Ovary (tissue), 7 donors: ENCODE measurements at regions not wholly inside any gene's neighbourhood (a gene's known extent, or its start where the extent isn't known, plus 50 kb on each side); places are given as distances from the start of the nearest gene placed in this dataset.

Experiments
- DNase-seq, 5 donors: peaks; one replicate each; pipeline ENCODE4 v3.0.0-alpha.2; 2019 to 2020
- H3K27ac ChIP-seq, 2 donors: fragments of 200-600 bp; one replicate each; pipeline versions ENCODE4 v1.5.1 to v1.8.0; 2019 to 2022
- H3K27me3 ChIP-seq: fragments of 200-600 bp; one replicate; pipeline ENCODE4 v1.8.0; 2022
- H3K36me3 ChIP-seq: fragments of 200-600 bp; sonication (generic); one replicate; pipeline ENCODE4 v1.5.1; 2019
- H3K4me1 ChIP-seq: one replicate; pipeline ENCODE4 v1.8.1; 2013; ENCODE audit warnings: mild to moderate bottlenecking, moderate library complexity; ENCODE audit not compliant: insufficient read depth
- H3K4me3 ChIP-seq: fragments of 200-600 bp; sonication (generic); one replicate; pipeline ENCODE4 v1.5.1; 2017
- H3K9me3 ChIP-seq, 2 donors: fragments of 200-600 bp in 1 of 2; sonication (generic) in 1 of 2; one replicate each; pipeline versions ENCODE4 v1.5.1 to v1.8.1; 2013 to 2019; ENCODE audit warnings: mild to moderate bottlenecking in 1 of 2, moderate library complexity in 1 of 2
- EP300 ChIP-seq: sonication (generic); formaldehyde crosslinking; IDR thresholded peaks from one replicate; pipeline ENCODE4 v1.6.1; 2017; ENCODE audit warnings: antibody characterized with exemption
- POLR2A ChIP-seq: fragments of 450-650 bp; IDR thresholded peaks from one replicate; pipeline ENCODE4 v1.6.1; 2017; ENCODE audit warnings: antibody characterized with exemption, mild to moderate bottlenecking, moderate library complexity
- WGBS, 3 donors: extraction: QIAGEN DNeasy Blood & Tissue Kit in 1 of 3; methylation state at CpG; one replicate each; pipeline versions ENCODE4 v1.1.5 to v1.1.7; 2013 to 2017; 5-methylcytosine and 5-hydroxymethylcytosine counted together
- intact Hi-C, 4 donors: fragments of 100-400 bp; cut with DNase I; formaldehyde crosslinking; loops; one replicate each; pipeline versions ENCODE4 v1.11.0 to v1.15.1; 2022 to 2023
- TF ChIP-seq, protein P1 (sequence below), 3 donors: fragments of 450-650 bp in 2 of 3; fragments of 200-600 bp in 1 of 3; IDR thresholded peaks; one replicate each; pipeline versions ENCODE4 v1.5.1 to v1.8.0; 2016 to 2022; ENCODE audit warnings: antibody characterized with exemption in 3 of 3, mild to moderate bottlenecking in 1 of 3
- donor health status: DM: no; HTN: no; CAD: no; lungs with moderate emphysema.
- donor health status: DM: no; HTN: no; CAD: no.
- donor health status: Bipolar disorder and iron deficiency.
- donor health status: DM: no; HTN: no; CAD: no.
- donor health status: DM: yes; HTN: yes; CAD: no.

DNA sequence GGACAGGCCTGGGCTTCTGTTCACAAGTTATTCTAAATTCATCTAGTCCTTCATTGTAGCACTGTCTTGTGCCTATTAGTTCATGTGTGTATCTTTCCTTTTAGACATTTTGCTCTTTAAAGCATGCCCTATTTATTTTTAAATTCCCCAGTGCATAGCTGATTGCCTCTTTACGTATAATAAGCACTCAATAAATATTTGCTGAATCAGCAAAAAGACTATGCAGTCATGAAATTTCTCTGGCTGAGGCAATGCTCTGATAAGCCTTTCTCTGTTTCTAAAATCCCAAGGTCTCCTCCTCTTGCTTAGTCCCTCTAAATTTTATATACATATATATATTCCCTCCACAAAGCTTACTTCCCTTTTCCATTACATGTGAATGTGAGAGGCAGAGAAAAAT, 315.9 kb upstream of the PCSK5 start:
- Histone ChIP-seq H3K36me3 (no peaks in the 10 kb centered on the region), H3K9me3 (no peaks in the 10 kb centered on the region), H3K27ac (no peak overlapping the region), H3K27me3 (no peaks in the 10 kb centered on the region), H3K4me3 (no peak overlapping the region), H3K4me1 (no peaks in the 10 kb centered on the region)
- 44 to 72% (median 44%) methylated on average over 1 of the region's 1 CpG for WGBS, 3 donors
- TF ChIP-seq EP300: no peak
- TF ChIP-seq, protein P1, sequence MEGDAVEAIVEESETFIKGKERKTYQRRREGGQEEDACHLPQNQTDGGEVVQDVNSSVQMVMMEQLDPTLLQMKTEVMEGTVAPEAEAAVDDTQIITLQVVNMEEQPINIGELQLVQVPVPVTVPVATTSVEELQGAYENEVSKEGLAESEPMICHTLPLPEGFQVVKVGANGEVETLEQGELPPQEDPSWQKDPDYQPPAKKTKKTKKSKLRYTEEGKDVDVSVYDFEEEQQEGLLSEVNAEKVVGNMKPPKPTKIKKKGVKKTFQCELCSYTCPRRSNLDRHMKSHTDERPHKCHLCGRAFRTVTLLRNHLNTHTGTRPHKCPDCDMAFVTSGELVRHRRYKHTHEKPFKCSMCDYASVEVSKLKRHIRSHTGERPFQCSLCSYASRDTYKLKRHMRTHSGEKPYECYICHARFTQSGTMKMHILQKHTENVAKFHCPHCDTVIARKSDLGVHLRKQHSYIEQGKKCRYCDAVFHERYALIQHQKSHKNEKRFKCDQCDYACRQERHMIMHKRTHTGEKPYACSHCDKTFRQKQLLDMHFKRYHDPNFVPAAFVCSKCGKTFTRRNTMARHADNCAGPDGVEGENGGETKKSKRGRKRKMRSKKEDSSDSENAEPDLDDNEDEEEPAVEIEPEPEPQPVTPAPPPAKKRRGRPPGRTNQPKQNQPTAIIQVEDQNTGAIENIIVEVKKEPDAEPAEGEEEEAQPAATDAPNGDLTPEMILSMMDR (IDR thresholded peaks at IDR 0.05): no peak
- TF ChIP-seq POLR2A: no peak
- intact Hi-C loops: no loop called here
- DNase-seq: no peak

DNA sequence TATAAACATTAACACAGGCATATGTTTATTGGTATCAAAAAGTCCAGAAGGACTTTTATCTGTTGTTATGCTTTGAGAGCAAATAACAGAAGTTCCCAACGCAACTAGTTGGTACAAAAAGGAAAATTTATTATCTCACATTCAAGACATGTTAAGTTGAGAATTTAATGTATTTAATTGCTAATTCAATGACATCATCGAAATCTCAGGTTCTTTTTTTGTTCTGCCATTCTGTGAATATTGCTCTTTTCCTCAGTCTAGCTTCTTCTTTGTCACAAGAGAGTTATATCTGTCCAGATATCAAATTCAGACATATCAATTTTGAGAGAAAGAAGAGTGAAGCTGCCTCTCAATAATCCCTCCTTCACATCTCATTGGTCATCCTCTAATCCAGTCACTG, 307.6 kb upstream of the PCSK5 start:
- intact Hi-C loops: no loop called here
- 65 to 82% (median 66%) methylated on average over 2 of the region's 2 CpGs for WGBS, 3 donors

DNA sequence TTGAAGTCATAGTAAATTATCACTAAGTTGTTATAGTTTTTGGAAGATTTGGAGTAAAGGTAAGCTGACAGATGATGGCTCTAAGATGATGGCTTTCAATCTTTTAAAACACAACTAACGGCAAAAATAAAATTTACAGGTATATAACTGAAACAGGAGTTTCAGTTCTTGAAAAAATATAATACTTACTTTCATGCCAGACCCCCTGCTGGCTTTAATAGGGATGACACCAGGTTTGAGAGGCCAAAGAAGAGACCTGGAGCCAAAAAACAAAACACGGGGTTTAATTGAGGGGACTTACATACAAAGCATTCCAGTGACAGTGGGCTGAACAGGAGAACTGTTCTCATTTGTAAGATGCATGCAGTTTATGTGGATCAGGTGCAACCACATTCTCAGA, 301.7 kb upstream of the PCSK5 start:
- H3K27me3 ChIP-seq: no peaks in the 10 kb centered on the region
- intact Hi-C loops: no loop called here
- H3K4me3 ChIP-seq: no peak overlapping the region
- H3K4me1 ChIP-seq: no peaks in the 10 kb centered on the region
- 81 to 85% (median 82%) methylated on average over 2 of the region's 2 CpGs for WGBS, 3 donors
- DNase-seq: no peak
- no peak for TF ChIP-seq POLR2A
- no peak for TF ChIP-seq EP300
- TF ChIP-seq, protein P1 (IDR thresholded peaks at IDR 0.05): no peak
- no peaks in the 10 kb centered on the region for H3K36me3 ChIP-seq
- no peak overlapping the region for H3K27ac ChIP-seq
- no peaks in the 10 kb centered on the region for H3K9me3 ChIP-seq

More for the DNA sequence above, 307.6 kb upstream of the PCSK5 start:
- TF ChIP-seq, protein P1 (IDR thresholded peaks at IDR 0.05): no peak
- TF ChIP-seq EP300 (no peak), POLR2A (no peak)
- no peaks in the 10 kb centered on the region for H3K9me3 ChIP-seq
- DNase-seq: no peak
- no peaks in the 10 kb centered on the region for H3K4me1 ChIP-seq
- H3K27ac ChIP-seq: no peak overlapping the region
- H3K36me3 ChIP-seq: no peaks in the 10 kb centered on the region
- no peak overlapping the region for H3K4me3 ChIP-seq
- H3K27me3 ChIP-seq: no peaks in the 10 kb centered on the region

DNA sequence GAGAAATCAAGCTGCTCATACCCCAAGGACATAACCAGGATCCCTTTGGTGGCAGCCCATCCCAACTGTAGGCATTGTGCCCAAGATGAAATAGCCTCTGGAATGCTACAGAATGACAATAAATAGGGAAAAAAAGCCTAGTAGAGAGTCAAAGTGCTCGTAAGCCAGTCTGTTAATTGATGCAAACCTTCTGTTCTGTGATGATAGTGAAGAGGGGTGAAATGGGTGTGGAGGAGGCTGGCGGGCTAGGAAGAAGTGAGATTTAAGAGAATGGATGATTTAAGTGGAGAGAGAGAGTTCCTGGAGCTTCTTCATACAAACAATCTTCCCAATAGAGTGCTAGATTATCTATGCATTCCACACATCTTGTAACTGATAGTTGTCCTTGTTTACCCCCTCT, 301.0 kb upstream of the PCSK5 start:
- TF ChIP-seq POLR2A (no peak), EP300 (no peak)
- TF ChIP-seq, protein P1 (IDR thresholded peaks at IDR 0.05): no peak
- 26 to 46% (median 30%) methylated on average over 2 of the region's 2 CpGs for WGBS, 3 donors
- no peaks in the 10 kb centered on the region for H3K27me3 ChIP-seq
- H3K4me3 ChIP-seq: no peak overlapping the region
- no peaks in the 10 kb centered on the region for H3K9me3 ChIP-seq
- no peak for DNase-seq
- H3K4me1 ChIP-seq: no peaks in the 10 kb centered on the region
- H3K27ac ChIP-seq: no peak overlapping the region
- no peaks in the 10 kb centered on the region for H3K36me3 ChIP-seq
- intact Hi-C loops: no loop called here

DNA sequence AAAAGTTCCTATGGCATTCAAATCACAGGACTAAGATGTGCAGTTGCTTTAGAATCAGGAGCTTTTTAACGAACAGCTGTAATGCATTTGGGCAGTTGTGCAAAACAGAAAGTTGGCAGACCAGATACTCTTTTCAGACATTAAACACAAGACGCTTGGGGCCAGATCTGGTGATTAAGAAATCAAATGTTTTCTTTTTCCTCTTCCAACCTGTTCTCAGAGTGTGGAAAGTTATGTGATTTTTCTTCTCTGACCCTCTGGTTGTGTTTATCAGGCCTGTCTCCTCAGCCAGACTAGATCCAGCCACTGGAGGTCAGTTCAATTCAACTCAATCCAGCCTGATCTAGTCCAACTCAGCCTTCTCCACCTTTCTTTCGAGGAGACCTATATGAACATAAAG, 298.5 kb upstream of the PCSK5 start:
- intact Hi-C loops: no loop called here
- whole genome bisulfite sequencing, 3 donors: 42 to 45% (median 44%) methylated on average over 3 of the region's 3 CpGs
- H3K27ac ChIP-seq: no peak overlapping the region

More for the DNA sequence above, 298.5 kb upstream of the PCSK5 start:
- TF ChIP-seq, protein P1 (IDR thresholded peaks at IDR 0.05): no peak
- no peak for TF ChIP-seq EP300
- no peak for TF ChIP-seq POLR2A
- Histone ChIP-seq H3K4me1 (no peaks in the 10 kb centered on the region), H3K27me3 (no peaks in the 10 kb centered on the region), H3K36me3 (no peaks in the 10 kb centered on the region), H3K9me3 (no peaks in the 10 kb centered on the region), H3K4me3 (no peak overlapping the region)
- no peak for DNase-seq
